Common myeloid progenitor, CD34-positive (primary cell): ENCODE measurements at regions not wholly inside any gene's neighbourhood (a gene's known extent, or its start where the extent isn't known, plus 50 kb on each side); places are given as distances from the start of the nearest gene placed in this dataset.

Experiments used
- CTCF ChIA-PET: fragments of 350-600 bp; sonication (Branson Sonifier 250); formaldehyde crosslinking; loops from one replicate; lab custom pipeline; 2021; ENCODE audit warnings: antibody characterized with exemption; lab: Charles Lee
- POLR2A ChIA-PET: fragments of 350-600 bp; sonication (Branson Sonifier 250); formaldehyde crosslinking; loops from one replicate; lab custom pipeline; 2021; ENCODE audit warnings: antibody characterized with exemption; lab: Charles Lee
- DNase-seq, 3 donors: peaks; one replicate each; pipeline versions ENCODE4 v3.0.0 to v3.0.0-alpha.2; 2013
- H3K27ac ChIP-seq, 2 experiments: 1 replicate in 1 of 2; 2 replicates in 1 of 2; pipeline ENCODE4 v1.7.0; 2013; ENCODE audit warnings: inconsistent platforms in 2 of 2, low read length in 2 of 2, mild to moderate bottlenecking in 2 of 2, low read depth in 1 of 2, moderate library complexity in 1 of 2; ENCODE audit not compliant: severe bottlenecking in 2 of 2, insufficient read depth in 1 of 2, poor library complexity in 1 of 2
- H3K27me3 ChIP-seq, 5 experiments: replicated peaks in 2 of 5; 1 replicate in 3 of 5; 2 replicates in 2 of 5; pipeline versions ENCODE4 v1.6.1 to v1.7.0; 2013; ENCODE audit warnings: low read length in 4 of 5, mild to moderate bottlenecking in 2 of 5, moderate library complexity in 2 of 5, inconsistent platforms in 1 of 5; ENCODE audit not compliant: insufficient read depth in 5 of 5, control insufficient read depth in 4 of 5
- H3K36me3 ChIP-seq, 4 experiments: 1 replicate in 2 of 4; 2 replicates in 2 of 4; pipeline versions ENCODE4 v1.6.1 to v1.7.0; 2013; ENCODE audit warnings: low read length in 3 of 4, control low read depth in 1 of 4, mild to moderate bottlenecking in 1 of 4; ENCODE audit not compliant: control insufficient read depth in 4 of 4, insufficient read depth in 4 of 4
- H3K4me1 ChIP-seq, 4 experiments: 1 replicate in 3 of 4; 2 replicates in 1 of 4; pipeline versions ENCODE4 v1.6.1 to v1.7.1; 2013; ENCODE audit warnings: low read length in 3 of 4, mild to moderate bottlenecking in 3 of 4, control low read depth in 1 of 4, inconsistent platforms in 1 of 4, moderate library complexity in 1 of 4; ENCODE audit not compliant: control insufficient read depth in 4 of 4, insufficient read depth in 4 of 4; ENCODE audit errors: control extremely low read depth in 1 of 4
- H3K4me3 ChIP-seq, 7 experiments: 1 replicate in 4 of 7; 2 replicates in 3 of 7; pipeline versions ENCODE4 v1.5.1 to v1.7.0; 2013; ENCODE audit warnings: mild to moderate bottlenecking in 7 of 7, low read length in 6 of 7, moderate library complexity in 6 of 7, inconsistent platforms in 2 of 7, low read depth in 2 of 7, control low read depth in 1 of 7; ENCODE audit not compliant: insufficient read depth in 4 of 7, control insufficient read depth in 1 of 7; ENCODE audit errors: extremely low read depth in 1 of 7
- H3K9me3 ChIP-seq, 5 experiments: 1 replicate in 4 of 5; 2 replicates in 1 of 5; pipeline versions ENCODE4 v1.6.1 to v1.7.1; 2013; ENCODE audit warnings: low read length in 4 of 5, mild to moderate bottlenecking in 2 of 5, inconsistent platforms in 1 of 5, low read depth in 1 of 5, moderate library complexity in 1 of 5; ENCODE audit not compliant: control insufficient read depth in 4 of 5, insufficient read depth in 2 of 5; ENCODE audit errors: control extremely low read depth in 1 of 5
- WGBS: methylation state at CpG from one replicate; pipeline ENCODE4 v1.1.5; 2013; ENCODE audit not compliant: insufficient coverage; 5-methylcytosine and 5-hydroxymethylcytosine counted together

GRCh38 chr20:48275286-48276020, 490.2 kb upstream of the SULF2 start:
- Histone ChIP-seq H3K27me3 (peaks cover 0 to 11% (median 0%) of the 10 kb centered on the region in 5 experiments), H3K9me3 (peaks cover 0 to 2% (median 0%) of the 10 kb centered on the region in 5 experiments), H3K4me1 (no peaks in the 10 kb centered on the region), H3K4me3 (no peak overlapping the region), H3K27ac (no peak overlapping the region), H3K36me3 (no peaks in the 10 kb centered on the region)
- CTCF ChIA-PET = no interaction called here
- WGBS = 74% methylated on average over 2 of the region's 6 CpGs
- POLR2A ChIA-PET = no interaction called here
- DNase-seq = no peak

GRCh38 chr20:48273843-48274242, 488.6 kb upstream of the SULF2 start:
- H3K4me3 ChIP-seq = no peak overlapping the region
- H3K9me3 ChIP-seq = peaks cover 0 to 2% (median 0%) of the 10 kb centered on the region in 5 experiments
- no peak overlapping the region for H3K27ac ChIP-seq
- ChIA-PET POLR2A (no interaction called here), CTCF (no interaction called here)
- no peaks in the 10 kb centered on the region for H3K4me1 ChIP-seq
- no peaks in the 10 kb centered on the region for H3K36me3 ChIP-seq
- DNase-seq = no peak
- H3K27me3 ChIP-seq = peaks cover 0 to 11% (median 0%) of the 10 kb centered on the region in 5 experiments

GRCh38 chr20:48270885-48271284, 485.6 kb upstream of the SULF2 start:
- ChIA-PET POLR2A (no interaction called here), CTCF (no interaction called here)
- Histone ChIP-seq H3K9me3 (peaks cover 0 to 2% (median 0%) of the 10 kb centered on the region in 5 experiments), H3K27ac (no peak overlapping the region), H3K27me3 (peaks cover 0 to 10% (median 0%) of the 10 kb centered on the region in 5 experiments), H3K4me3 (no peak overlapping the region), H3K36me3 (no peaks in the 10 kb centered on the region), H3K4me1 (no peaks in the 10 kb centered on the region)
- 80% methylated on average over 1 of the region's 1 CpG for WGBS
- no peak for DNase-seq

GRCh38 chr20:48267860-48268633, 482.8 kb upstream of the SULF2 start:
- peaks cover 0 to 2% (median 0%) of the 10 kb centered on the region in 5 experiments for H3K9me3 ChIP-seq
- no peak overlapping the region for H3K4me3 ChIP-seq
- H3K36me3 ChIP-seq = no peaks in the 10 kb centered on the region
- peaks cover 0 to 13% (median 4%) of the 10 kb centered on the region in 5 experiments for H3K27me3 ChIP-seq
- no peak overlapping the region for H3K27ac ChIP-seq
- DNase-seq = no peak
- no peaks in the 10 kb centered on the region for H3K4me1 ChIP-seq
- 97% methylated on average over 15 of the region's 19 CpGs for WGBS
- ChIA-PET POLR2A (no interaction called here), CTCF (no interaction called here)

GRCh38 chr20:48266571-48266970, 481.3 kb upstream of the SULF2 start:
- Histone ChIP-seq H3K4me1 (no peaks in the 10 kb centered on the region), H3K27ac (no peak overlapping the region), H3K36me3 (no peaks in the 10 kb centered on the region), H3K27me3 (peaks cover 0 to 12% (median 4%) of the 10 kb centered on the region in 5 experiments), H3K9me3 (no peaks in the 10 kb centered on the region), H3K4me3 (no peak overlapping the region)
- DNase-seq = no peak
- 65% methylated on average over 5 of the region's 6 CpGs for WGBS
- CTCF ChIA-PET = no interaction called here
- POLR2A ChIA-PET = no interaction called here

GRCh38 chr20:48265791-48266190, 480.5 kb upstream of the SULF2 start:
- ChIA-PET POLR2A (no interaction called here), CTCF (no interaction called here)
- WGBS = 75% methylated on average over 6 of the region's 7 CpGs
- DNase-seq = no peak
- Histone ChIP-seq H3K4me1 (no peaks in the 10 kb centered on the region), H3K9me3 (no peaks in the 10 kb centered on the region), H3K36me3 (no peaks in the 10 kb centered on the region), H3K27me3 (peaks cover 0 to 15% (median 4%) of the 10 kb centered on the region in 5 experiments), H3K4me3 (no peak overlapping the region), H3K27ac (no peak overlapping the region)

GRCh38 chr20:48262955-48263354, 477.7 kb upstream of the SULF2 start:
- peaks cover 0 to 17% (median 4%) of the 10 kb centered on the region in 5 experiments for H3K27me3 ChIP-seq
- H3K9me3 ChIP-seq = no peaks in the 10 kb centered on the region
- DNase-seq = no peak
- POLR2A ChIA-PET = no interaction called here
- H3K27ac ChIP-seq = no peak overlapping the region
- no peaks in the 10 kb centered on the region for H3K4me1 ChIP-seq
- no peaks in the 10 kb centered on the region for H3K36me3 ChIP-seq
- no peak overlapping the region for H3K4me3 ChIP-seq
- CTCF ChIA-PET = no interaction called here
